DOHH2 (cell line): ENCODE measurements at regions not wholly inside any gene's neighbourhood (a gene's known extent, or its start where the extent isn't known, plus 50 kb on each side); places are given as distances from the start of the nearest gene placed in this dataset.

Experiments used
- H3F3A ChIP-seq: fragments of 200-600 bp; sonication (generic), shearing (Covaris generic); 2 replicates; pipeline ENCODE4 v1.6.0; 2016; ENCODE audit warnings: antibody characterized with exemption, mild to moderate bottlenecking; ENCODE audit not compliant: control insufficient read depth, insufficient read depth
- H3K27ac ChIP-seq: fragments of 200-600 bp; sonication (generic); 2 replicates; pipeline ENCODE4 v1.5.1; 2014; ENCODE audit warnings: low read depth, mild to moderate bottlenecking, low read length, moderate library complexity
- H3K27me3 ChIP-seq: fragments of 200-600 bp; sonication (generic); 2 replicates; pipeline ENCODE4 v1.6.1; 2014; ENCODE audit warnings: mild to moderate bottlenecking, low read length, mixed read lengths; ENCODE audit not compliant: control insufficient read depth
- H3K36me3 ChIP-seq: fragments of 200-600 bp; sonication (generic); 2 replicates; pipeline ENCODE4 v1.6.1; 2014; ENCODE audit warnings: mild to moderate bottlenecking, low read length, moderate library complexity, mixed read lengths; ENCODE audit not compliant: control insufficient read depth
- H3K4me1 ChIP-seq: fragments of 200-600 bp; sonication (generic); 2 replicates; pipeline ENCODE4 v1.6.1; 2014; ENCODE audit warnings: mild to moderate bottlenecking, low read length, mixed read lengths; ENCODE audit not compliant: control insufficient read depth
- H3K4me2 ChIP-seq: fragments of 200-600 bp; sonication (generic); 2 replicates; pipeline ENCODE4 v1.6.0; 2014; ENCODE audit warnings: mild to moderate bottlenecking, low read length, moderate library complexity
- H3K4me3 ChIP-seq: fragments of 200-600 bp; sonication (generic); 2 replicates; pipeline ENCODE4 v1.5.1; 2014; ENCODE audit warnings: mild to moderate bottlenecking, low read length, mixed read lengths
- H3K79me2 ChIP-seq: fragments of 200-600 bp; sonication (generic); 2 replicates; pipeline ENCODE4 v1.6.1; 2014; ENCODE audit warnings: mild to moderate bottlenecking, low read length, mixed read lengths; ENCODE audit not compliant: control insufficient read depth
- H3K9me2 ChIP-seq: fragments of 200-600 bp; sonication (generic); replicated peaks from 2 replicates; pipeline ENCODE4 v1.6.1; 2014; ENCODE audit warnings: mild to moderate bottlenecking, low read length, mixed read lengths; ENCODE audit not compliant: control insufficient read depth
- H3K9me3 ChIP-seq: fragments of 200-600 bp; sonication (generic); 2 replicates; pipeline ENCODE4 v1.6.1; 2014; ENCODE audit warnings: antibody characterized with exemption, low read length, mixed read lengths; ENCODE audit not compliant: control insufficient read depth, insufficient read depth
- H4K20me1 ChIP-seq: fragments of 200-600 bp; sonication (generic); 2 replicates; pipeline ENCODE4 v1.6.0; 2014; ENCODE audit warnings: low read depth, mild to moderate bottlenecking, antibody characterized with exemption, low read length, moderate library complexity; ENCODE audit not compliant: control insufficient read depth, insufficient read depth
- EZH2phosphoT487 ChIP-seq: fragments of 200-600 bp; sonication (generic); IDR thresholded peaks from 2 replicates; pipeline ENCODE4 v1.6.1; 2017; ENCODE audit warnings: borderline replicate concordance, mild to moderate bottlenecking, antibody characterized with exemption, low read length, moderate library complexity, mixed read lengths
- TF ChIP-seq, protein P1 (sequence below): fragments of 200-600 bp; sonication (generic); IDR thresholded peaks from one replicate; pipeline ENCODE4 v1.5.1; 2014; ENCODE audit warnings: antibody characterized with exemption, mild to moderate bottlenecking, low read depth, low read length; ENCODE audit not compliant: poor library complexity, severe bottlenecking

DNA sequence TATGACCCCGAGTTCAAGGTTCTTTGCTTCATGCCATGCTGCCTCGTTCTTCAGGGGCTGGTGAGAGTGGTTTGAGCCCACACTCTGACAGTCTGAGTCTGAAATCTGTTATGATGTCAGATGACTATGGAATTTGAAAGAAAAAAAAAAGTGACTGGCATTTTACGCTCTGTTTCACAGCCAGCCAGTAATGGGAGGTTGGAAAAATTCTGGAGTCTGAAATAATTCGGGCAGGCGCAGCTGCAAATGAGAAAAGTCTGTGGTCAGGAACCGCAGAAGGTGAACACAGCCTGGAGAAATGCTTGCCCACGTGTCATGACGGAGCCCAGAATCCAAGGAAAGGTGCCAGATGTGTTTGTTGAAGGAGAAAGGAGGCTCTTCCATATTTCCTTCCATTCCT lies 269.8 kb upstream of the PWP1 start:
- no peaks in the 10 kb centered on the region for H3K4me1 ChIP-seq
- H3K9me2 ChIP-seq, result no peaks in the 10 kb centered on the region
- TF ChIP-seq, protein P1, sequence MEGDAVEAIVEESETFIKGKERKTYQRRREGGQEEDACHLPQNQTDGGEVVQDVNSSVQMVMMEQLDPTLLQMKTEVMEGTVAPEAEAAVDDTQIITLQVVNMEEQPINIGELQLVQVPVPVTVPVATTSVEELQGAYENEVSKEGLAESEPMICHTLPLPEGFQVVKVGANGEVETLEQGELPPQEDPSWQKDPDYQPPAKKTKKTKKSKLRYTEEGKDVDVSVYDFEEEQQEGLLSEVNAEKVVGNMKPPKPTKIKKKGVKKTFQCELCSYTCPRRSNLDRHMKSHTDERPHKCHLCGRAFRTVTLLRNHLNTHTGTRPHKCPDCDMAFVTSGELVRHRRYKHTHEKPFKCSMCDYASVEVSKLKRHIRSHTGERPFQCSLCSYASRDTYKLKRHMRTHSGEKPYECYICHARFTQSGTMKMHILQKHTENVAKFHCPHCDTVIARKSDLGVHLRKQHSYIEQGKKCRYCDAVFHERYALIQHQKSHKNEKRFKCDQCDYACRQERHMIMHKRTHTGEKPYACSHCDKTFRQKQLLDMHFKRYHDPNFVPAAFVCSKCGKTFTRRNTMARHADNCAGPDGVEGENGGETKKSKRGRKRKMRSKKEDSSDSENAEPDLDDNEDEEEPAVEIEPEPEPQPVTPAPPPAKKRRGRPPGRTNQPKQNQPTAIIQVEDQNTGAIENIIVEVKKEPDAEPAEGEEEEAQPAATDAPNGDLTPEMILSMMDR, result no peak
- no peak for TF ChIP-seq EZH2phosphoT487
- no peaks in the 10 kb centered on the region for H3K36me3 ChIP-seq
- H3K79me2 ChIP-seq, result no peaks in the 10 kb centered on the region
- H3K9me3 ChIP-seq, result 0 out of 2 replicates have a peak, but pooled peaks cover 2% of the 10 kb centered on the region
- no peak overlapping the region for H3K4me2 ChIP-seq
- H4K20me1 ChIP-seq, result no peaks in the 10 kb centered on the region
- no peak overlapping the region for H3K27ac ChIP-seq
- no peaks in the 10 kb centered on the region for H3K27me3 ChIP-seq
- H3F3A ChIP-seq, result no peaks in the 10 kb centered on the region
- no peak overlapping the region for H3K4me3 ChIP-seq

DNA sequence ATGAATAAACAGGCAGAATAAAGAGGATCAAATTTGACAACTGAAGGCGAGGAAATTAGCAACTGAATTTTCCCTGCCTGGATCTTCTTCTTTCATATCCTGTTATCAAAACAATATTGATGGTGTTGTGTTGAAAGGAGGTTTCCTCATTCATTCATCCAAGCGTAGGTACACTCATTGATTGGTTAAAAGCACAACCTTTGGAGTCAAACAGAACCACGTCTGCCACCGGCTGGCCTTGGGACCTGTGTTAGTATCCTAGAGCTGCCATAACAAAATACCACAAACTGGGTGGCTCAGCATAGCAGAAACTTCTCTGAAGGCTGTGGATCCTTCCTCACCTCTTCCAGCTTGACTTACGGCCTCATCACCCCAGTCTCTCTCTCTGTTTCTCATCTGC lies 268.6 kb upstream of the PWP1 start:
- no peaks in the 10 kb centered on the region for H3K9me2 ChIP-seq
- H3K4me2 ChIP-seq, result no peak overlapping the region
- no peaks in the 10 kb centered on the region for H3K79me2 ChIP-seq
- no peaks in the 10 kb centered on the region for H3K36me3 ChIP-seq
- no peaks in the 10 kb centered on the region for H3K4me1 ChIP-seq
- H3K4me3 ChIP-seq, result no peak overlapping the region
- no peak for TF ChIP-seq EZH2phosphoT487
- TF ChIP-seq, protein P1, result no peak
- H4K20me1 ChIP-seq, result no peaks in the 10 kb centered on the region
- no peak overlapping the region for H3K27ac ChIP-seq
- H3F3A ChIP-seq, result no peaks in the 10 kb centered on the region
- H3K27me3 ChIP-seq, result no peaks in the 10 kb centered on the region
- H3K9me3 ChIP-seq, result 0 out of 2 replicates have a peak, but pooled peaks cover 2% of the 10 kb centered on the region

DNA sequence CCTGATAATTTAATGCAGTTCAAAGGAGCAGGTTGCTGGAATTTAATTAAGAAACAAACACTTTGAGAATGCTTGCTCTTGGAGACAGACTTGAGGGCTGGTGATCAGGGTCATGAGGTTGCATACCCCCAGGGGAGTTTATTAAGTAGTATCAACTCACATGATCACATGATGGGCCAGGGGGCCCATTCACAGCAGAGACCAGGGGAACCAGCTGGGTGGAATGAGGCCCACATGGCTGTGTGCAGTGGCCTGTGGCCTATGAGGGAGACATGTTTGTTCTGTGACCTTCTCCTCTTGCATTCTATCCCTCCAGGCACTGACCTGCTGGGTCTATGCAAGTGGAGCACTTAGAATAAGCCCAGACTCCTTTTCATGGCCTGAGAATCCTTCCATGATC lies 266.6 kb upstream of the PWP1 start:
- no peaks in the 10 kb centered on the region for H3K36me3 ChIP-seq
- no peaks in the 10 kb centered on the region for H4K20me1 ChIP-seq
- H3K4me3 ChIP-seq, result no peak overlapping the region
- 0 out of 2 replicates have a peak, but pooled peaks cover 2% of the 10 kb centered on the region for H3K9me3 ChIP-seq
- H3K9me2 ChIP-seq, result no peaks in the 10 kb centered on the region
- no peak overlapping the region for H3K4me2 ChIP-seq
- H3K27me3 ChIP-seq, result no peaks in the 10 kb centered on the region
- no peaks in the 10 kb centered on the region for H3K4me1 ChIP-seq
- no peak overlapping the region for H3K27ac ChIP-seq
- no peaks in the 10 kb centered on the region for H3F3A ChIP-seq
- H3K79me2 ChIP-seq, result no peaks in the 10 kb centered on the region
- no peak for TF ChIP-seq EZH2phosphoT487
- TF ChIP-seq, protein P1, result no peak

DNA sequence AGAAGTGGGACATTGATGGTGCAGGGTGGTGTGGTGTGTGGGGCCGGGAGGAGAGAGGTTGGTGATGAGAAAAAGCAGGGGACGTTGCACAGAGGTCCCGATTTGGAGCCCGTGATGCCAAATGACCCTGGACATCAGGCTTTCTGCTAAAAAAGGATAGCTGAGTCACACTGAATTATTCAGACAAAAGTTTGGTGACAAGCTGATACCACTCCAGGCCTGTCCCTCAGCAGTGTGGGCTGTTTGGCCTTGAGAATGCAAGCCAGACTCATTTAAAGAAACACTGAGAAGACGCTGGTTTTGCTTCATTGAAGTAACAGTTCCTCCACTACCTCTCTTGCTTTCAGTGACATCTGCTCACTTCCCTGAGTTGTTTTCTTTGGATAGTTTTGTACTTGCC lies 262.1 kb upstream of the PWP1 start:
- Histone ChIP-seq H3K27me3 (no peaks in the 10 kb centered on the region), H3K9me2 (no peaks in the 10 kb centered on the region), H3K27ac (no peak overlapping the region), H4K20me1 (no peaks in the 10 kb centered on the region), H3K9me3 (0 out of 2 replicates have a peak, but pooled peaks cover 2% of the 10 kb centered on the region), H3K4me2 (no peak overlapping the region), H3K36me3 (no peaks in the 10 kb centered on the region), H3K4me3 (no peak overlapping the region), H3K4me1 (no peaks in the 10 kb centered on the region), H3K79me2 (no peaks in the 10 kb centered on the region), H3F3A (no peaks in the 10 kb centered on the region)
- TF ChIP-seq EZH2phosphoT487, result no peak
- TF ChIP-seq, protein P1, result no peak
